ENCODE measurements at regions not wholly inside any gene's neighbourhood (a gene's known extent, or its start where the extent isn't known, plus 50 kb on each side); places are given as distances from the start of the nearest gene placed in this dataset.

GRCh38 chr12:91618281-91618680, 435.7 kb upstream of the DCN start:
- H3F3A ChIP-seq (ENCODE audit: low read length, unreplicated experiment): no peaks in the 10 kb centered on the region
- BruUV-seq (replicated peaks): no TSS peak
- H3K4me3 ChIP-seq (ENCODE audit: low read length): no peak overlapping the region
- ChIA-PET CTCF (interaction anchor here (0.6 kb wide), 1 partner anchor 111 kb away, joined by 4 read pairs; no protein-coding TSS in a partner anchor), POLR2A (ENCODE audit: unreplicated experiment) (no interaction called here)
- no peak overlapping the region for H2AFZ ChIP-seq (ENCODE audit: low read length)
- no peaks in the 10 kb centered on the region for H3K79me2 ChIP-seq (ENCODE audit: low read length)
- no peaks in the 10 kb centered on the region for H3K9me2 ChIP-seq (replicated peaks; ENCODE audit: low read length)
- no peaks in the 10 kb centered on the region for H3K36me3 ChIP-seq (ENCODE audit: low read depth, low read length)
- H3K4me2 ChIP-seq (ENCODE audit: low read length): peak overlapping the region; percentile 35
- intact Hi-C loops (cut with micrococcal nuclease): loop anchor here (2.0 kb wide), 1 partner anchor 205 kb away; no protein-coding TSS in a partner anchor
- H3K27ac ChIP-seq (ENCODE audit: low read length): peak overlapping the region; percentile 77
- no peaks in the 10 kb centered on the region for H3K27me3 ChIP-seq (ENCODE audit: low read length)
- TF ChIP-seq CTCF (conservative IDR thresholded peaks at IDR 0.05; ENCODE audit: low read depth, low read length) (no peak), EZH2 (IDR thresholded peaks at IDR 0.05; ENCODE audit: low read length, unreplicated experiment) (no peak)
- H3K4me1 ChIP-seq (ENCODE audit: insufficient read depth, low read length): peaks cover 19% of the 10 kb centered on the region
- no peaks in the 10 kb centered on the region for H4K20me1 ChIP-seq (ENCODE audit: low read length)
- peak; percentile 50 for ATAC-seq
- DNase-seq: peak; percentile 45
- no peak overlapping the region for H3K9ac ChIP-seq (ENCODE audit: low read length)
- H3K9me3 ChIP-seq (ENCODE audit: low read length): no peaks in the 10 kb centered on the region

- H3F3A ChIP-seq (ENCODE audit: low read length, unreplicated experiment): no peaks in the 10 kb centered on the region
- peak overlapping the region; percentile 35 for H3K4me2 ChIP-seq (ENCODE audit: low read length)
- no peaks in the 10 kb centered on the region for H3K9me2 ChIP-seq (replicated peaks; ENCODE audit: low read length)
- H3K9me3 ChIP-seq (ENCODE audit: low read length): no peaks in the 10 kb centered on the region
- intact Hi-C loops (cut with micrococcal nuclease): loop anchor here (2.0 kb wide), 1 partner anchor 205 kb away; no protein-coding TSS in a partner anchor
- H3K4me3 ChIP-seq (ENCODE audit: low read length): no peak overlapping the region
- ChIA-PET CTCF (interaction anchor here (0.6 kb wide), 1 partner anchor 112 kb away, joined by 4 read pairs; no protein-coding TSS in a partner anchor), POLR2A (ENCODE audit: unreplicated experiment) (no interaction called here)
- TF ChIP-seq EZH2 (IDR thresholded peaks at IDR 0.05; ENCODE audit: low read length, unreplicated experiment) (no peak), CTCF (conservative IDR thresholded peaks at IDR 0.05; ENCODE audit: low read depth, low read length) (no peak), EZH2phosphoT487 (IDR thresholded peaks at IDR 0.05; ENCODE audit: borderline replicate concordance, low read length) (no peak)
- ATAC-seq (peak; percentile 50), DNase-seq (peak; percentile 57)
- no peaks in the 10 kb centered on the region for H4K20me1 ChIP-seq (ENCODE audit: low read length)
- no peaks in the 10 kb centered on the region for H3K79me2 ChIP-seq (ENCODE audit: low read length)
- peaks cover 22% of the 10 kb centered on the region for H3K4me1 ChIP-seq (ENCODE audit: insufficient read depth, low read length)
- H3K9ac ChIP-seq (ENCODE audit: low read length): no peak overlapping the region
- H3K36me3 ChIP-seq (ENCODE audit: low read depth, low read length): no peaks in the 10 kb centered on the region
- no peak overlapping the region for H2AFZ ChIP-seq (ENCODE audit: low read length)
- peak overlapping the region; percentile 77 for H3K27ac ChIP-seq (ENCODE audit: low read length)
- H3K27me3 ChIP-seq (ENCODE audit: low read length): no peaks in the 10 kb centered on the region
- TSS peak; percentile 35 for BruUV-seq (replicated peaks)
Observed at GRCh38 chr12:91617818-91618217, 435.2 kb upstream of the DCN start.

- ATAC-seq: no peak
- no peak for TF ChIP-seq CTCF (conservative IDR thresholded peaks at IDR 0.05; ENCODE audit: low read depth, low read length)
- no peak for TF ChIP-seq EZH2phosphoT487 (IDR thresholded peaks at IDR 0.05; ENCODE audit: borderline replicate concordance, low read length)
- TF ChIP-seq EZH2 (IDR thresholded peaks at IDR 0.05; ENCODE audit: low read length, unreplicated experiment): no peak
Observed at GRCh38 chr12:91616416-91616815, 433.8 kb upstream of the DCN start.

More at GRCh38 chr12:91616416-91616815, 433.8 kb upstream of the DCN start:
- no peaks in the 10 kb centered on the region for H3K36me3 ChIP-seq (ENCODE audit: low read depth, low read length)
- DNase-seq: no peak
- H3K4me3 ChIP-seq (ENCODE audit: low read length): no peak overlapping the region
- no peak overlapping the region for H3K27ac ChIP-seq (ENCODE audit: low read length)
- H3K4me2 ChIP-seq (ENCODE audit: low read length): no peak overlapping the region
- H3K27me3 ChIP-seq (ENCODE audit: low read length): no peaks in the 10 kb centered on the region
- H3K9ac ChIP-seq (ENCODE audit: low read length): no peak overlapping the region
- no peaks in the 10 kb centered on the region for H4K20me1 ChIP-seq (ENCODE audit: low read length)
- no peak overlapping the region for H2AFZ ChIP-seq (ENCODE audit: low read length)
- H3K9me3 ChIP-seq (ENCODE audit: low read length): no peaks in the 10 kb centered on the region
- CTCF ChIA-PET: interaction anchor here (0.6 kb wide), 2 partner anchors 509 to 1007 kb away, joined by 3 to 5 read pairs; no protein-coding TSS in a partner anchor
- H3K4me1 ChIP-seq (ENCODE audit: insufficient read depth, low read length): peaks cover 22% of the 10 kb centered on the region
- H3K79me2 ChIP-seq (ENCODE audit: low read length): no peaks in the 10 kb centered on the region
- no peaks in the 10 kb centered on the region for H3K9me2 ChIP-seq (replicated peaks; ENCODE audit: low read length)
- intact Hi-C loops (cut with micrococcal nuclease): no loop called here
- H3F3A ChIP-seq (ENCODE audit: low read length, unreplicated experiment): no peaks in the 10 kb centered on the region
- no TSS peak for BruUV-seq (replicated peaks)
- POLR2A ChIA-PET (ENCODE audit: unreplicated experiment): interaction anchor here (0.5 to 0.8 kb wide), 2 partner anchors 120 to 332 kb away, joined by 5 to 6 read pairs; no protein-coding TSS in a partner anchor

All from PC-3 (cell line).